Upper lobe of left lung (tissue), 4 donors: ENCODE measurements at regions not wholly inside any gene's neighbourhood (a gene's known extent, or its start where the extent isn't known, plus 50 kb on each side); places are given as distances from the start of the nearest gene placed in this dataset.

ENCODE experiments used
- CTCF ChIP-seq, 6 experiments: fragments of 450-650 bp in 4 of 6; fragments of 200-600 bp in 2 of 6; sonication (generic) in 2 of 6; IDR thresholded peaks; one replicate each; pipeline ENCODE4 v1.5.1; 2016 to 2019; ENCODE audit warnings: antibody characterized with exemption in 6 of 6
- POLR2A ChIP-seq, 4 donors: fragments of 450-650 bp; IDR thresholded peaks; one replicate each; pipeline ENCODE4 v1.5.1; 2016 to 2017; ENCODE audit warnings: antibody characterized with exemption in 4 of 4, mild to moderate bottlenecking in 2 of 4
- POLR2AphosphoS5 ChIP-seq, 2 donors: sonication (generic); formaldehyde crosslinking; IDR thresholded peaks; one replicate each; pipeline ENCODE4 v1.5.1; 2017; ENCODE audit warnings: antibody characterized with exemption in 2 of 2

DNA sequence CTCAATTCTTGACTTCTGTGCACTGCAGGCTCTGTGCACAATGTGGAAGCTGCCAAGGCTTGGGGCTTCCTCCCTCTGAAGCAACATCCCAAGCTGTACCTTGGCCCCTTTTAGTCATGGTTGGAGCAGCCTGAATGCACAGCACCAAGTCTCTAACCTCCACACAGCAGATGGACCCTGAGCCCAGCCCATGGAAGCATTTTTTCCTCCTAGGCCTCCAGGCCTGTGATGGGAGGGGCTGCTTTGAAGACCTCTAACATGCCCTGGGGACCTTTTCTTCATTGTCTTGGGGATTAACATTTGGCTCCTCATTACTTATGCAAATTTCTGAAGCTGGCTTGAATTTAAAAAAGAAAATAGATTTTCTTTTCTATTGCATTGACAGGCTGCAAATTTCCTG, 385.8 kb downstream of the LRRC70 start:
- TF ChIP-seq CTCF (IDR thresholded peaks at IDR 0.05) (no peak), POLR2AphosphoS5 (IDR thresholded peaks at IDR 0.05) (no peak), POLR2A (IDR thresholded peaks at IDR 0.05) (no peak)
